WTC11 (cell line): ENCODE measurements at regions not wholly inside any gene's neighbourhood (a gene's known extent, or its start where the extent isn't known, plus 50 kb on each side); places are given as distances from the start of the nearest gene placed in this dataset.

Source experiments
- ATAC-seq: fragments of 200-7000 bp; cut with Tn5 transposase; 2 replicates; pipeline ENCODE4 v1.10.0; 2021; ENCODE audit warnings: mild to moderate bottlenecking, moderate library complexity
- CTCF ChIA-PET: fragments of 300-600 bp; sonication (Branson Sonifier 250); formaldehyde crosslinking; loops from one replicate; lab custom pipeline; 2021; ENCODE audit warnings: antibody characterized with exemption; lab: Charles Lee
- POLR2A ChIA-PET: fragments of 350-600 bp; sonication (Branson Sonifier 250); formaldehyde crosslinking; loops from one replicate; lab custom pipeline; 2021; ENCODE audit warnings: antibody characterized with exemption; lab: Charles Lee
- DNase-seq: peaks from one replicate; pipeline ENCODE4 v3.0.0; 2021; ENCODE audit warnings: low spot score
- H3K27ac Mint-ChIP-seq: 2 replicates; pipeline ENCODE4 v1.8.0; 2021; ENCODE audit warnings: mixed read lengths
- H3K27me3 Mint-ChIP-seq: 2 replicates; pipeline ENCODE4 v1.8.0; 2021; ENCODE audit warnings: low read depth, mild to moderate bottlenecking, moderate library complexity, mixed read lengths
- H3K36me3 Mint-ChIP-seq: 2 replicates; pipeline ENCODE4 v1.8.0; 2021; ENCODE audit warnings: mixed read lengths
- H3K4me1 Mint-ChIP-seq: 2 replicates; pipeline ENCODE4 v1.8.0; 2022; ENCODE audit warnings: mixed read lengths
- H3K4me3 Mint-ChIP-seq: 2 replicates; pipeline ENCODE4 v1.8.0; 2021; ENCODE audit warnings: mild to moderate bottlenecking, moderate library complexity, mixed read lengths
- H3K9me3 Mint-ChIP-seq: 2 replicates; pipeline ENCODE4 v1.8.0; 2021; ENCODE audit warnings: mixed read lengths
- ATF1 ChIP-seq: sonication (generic); formaldehyde crosslinking; IDR thresholded peaks from 2 replicates; pipeline ENCODE4 v1.8.1; 2023; ENCODE audit warnings: mild to moderate bottlenecking, moderate library complexity, missing genetic modification reagents
- EMX1 ChIP-seq: fragments of 250-450 bp; sonication (Bioruptor Pico); IDR thresholded peaks from 2 replicates; pipeline ENCODE4 v1.8.0; 2021; ENCODE audit warnings: mild to moderate bottlenecking
- FOXP1 ChIP-seq: sonication (generic); formaldehyde crosslinking; IDR thresholded peaks from 2 replicates; pipeline ENCODE4 v1.8.0; 2022; ENCODE audit warnings: missing genetic modification reagents, mild to moderate bottlenecking, moderate library complexity, borderline replicate concordance
- FOXP4 ChIP-seq: sonication (generic); formaldehyde crosslinking; IDR thresholded peaks from 2 replicates; pipeline ENCODE4 v1.8.0; 2022; ENCODE audit warnings: mild to moderate bottlenecking, missing genetic modification reagents
- HMGA2 ChIP-seq: fragments of 250-450 bp; sonication (Bioruptor Pico); IDR thresholded peaks from 2 replicates; pipeline ENCODE4 v1.4.0; 2021; ENCODE audit warnings: mild to moderate bottlenecking, moderate library complexity
- JAZF1 ChIP-seq: fragments of 250-450 bp; sonication (Bioruptor Pico); IDR thresholded peaks from 2 replicates; pipeline ENCODE4 v1.9.0; 2021; ENCODE audit warnings: moderate library complexity, mild to moderate bottlenecking, inconsistent platforms
- KAT7 ChIP-seq: sonication (generic); formaldehyde crosslinking; IDR thresholded peaks from 2 replicates; pipeline ENCODE4 v1.8.1; 2023; ENCODE audit warnings: missing genetic modification reagents, mild to moderate bottlenecking, borderline replicate concordance
- NR1H2 ChIP-seq: sonication (generic); formaldehyde crosslinking; IDR thresholded peaks from 2 replicates; pipeline ENCODE4 v1.9.0; 2021; ENCODE audit warnings: mild to moderate bottlenecking, moderate library complexity, missing genetic modification reagents
- OVOL2 ChIP-seq: fragments of 250-450 bp; sonication (Bioruptor Pico); IDR thresholded peaks from 2 replicates; pipeline ENCODE4 v1.9.0; 2021; ENCODE audit warnings: mild to moderate bottlenecking, borderline replicate concordance
- TEAD1 ChIP-seq: sonication (generic); formaldehyde crosslinking; IDR thresholded peaks from 2 replicates; pipeline ENCODE4 v1.8.0; 2022; ENCODE audit warnings: mild to moderate bottlenecking, missing genetic modification reagents
- TP53 ChIP-seq: sonication (generic); formaldehyde crosslinking; IDR thresholded peaks from 2 replicates; pipeline ENCODE4 v1.8.1; 2023; ENCODE audit warnings: mild to moderate bottlenecking, missing genetic modification reagents
- ZNF121 ChIP-seq: sonication (generic); formaldehyde crosslinking; IDR thresholded peaks from 2 replicates; pipeline ENCODE4 v1.8.0; 2023; ENCODE audit warnings: missing genetic modification reagents
- ZNF219 ChIP-seq: sonication (generic); formaldehyde crosslinking; IDR thresholded peaks from 2 replicates; pipeline ENCODE4 v1.8.0; 2023; ENCODE audit warnings: missing genetic modification reagents, mild to moderate bottlenecking, borderline replicate concordance
- ZNF532 ChIP-seq: fragments of 250-450 bp; sonication (Bioruptor Pico); IDR thresholded peaks from 2 replicates; pipeline ENCODE4 v1.9.0; 2021; ENCODE audit warnings: mild to moderate bottlenecking, borderline replicate concordance
- TF ChIP-seq, protein P1 (sequence below): sonication (generic); formaldehyde crosslinking; IDR thresholded peaks from 2 replicates; pipeline ENCODE4 v1.8.0; 2022; ENCODE audit warnings: mild to moderate bottlenecking, missing genetic modification reagents
- TF ChIP-seq, protein P2 (sequence below): fragments of 250-450 bp; sonication (Bioruptor Pico); IDR thresholded peaks from 2 replicates; pipeline ENCODE4 v1.9.0; 2021; ENCODE audit warnings: moderate library complexity, mild to moderate bottlenecking, inconsistent platforms, borderline replicate concordance
- TF ChIP-seq, protein P3 (sequence below): sonication (generic); formaldehyde crosslinking; IDR thresholded peaks from 2 replicates; pipeline ENCODE4 v1.8.1; 2023; ENCODE audit warnings: mild to moderate bottlenecking, missing genetic modification reagents

DNA sequence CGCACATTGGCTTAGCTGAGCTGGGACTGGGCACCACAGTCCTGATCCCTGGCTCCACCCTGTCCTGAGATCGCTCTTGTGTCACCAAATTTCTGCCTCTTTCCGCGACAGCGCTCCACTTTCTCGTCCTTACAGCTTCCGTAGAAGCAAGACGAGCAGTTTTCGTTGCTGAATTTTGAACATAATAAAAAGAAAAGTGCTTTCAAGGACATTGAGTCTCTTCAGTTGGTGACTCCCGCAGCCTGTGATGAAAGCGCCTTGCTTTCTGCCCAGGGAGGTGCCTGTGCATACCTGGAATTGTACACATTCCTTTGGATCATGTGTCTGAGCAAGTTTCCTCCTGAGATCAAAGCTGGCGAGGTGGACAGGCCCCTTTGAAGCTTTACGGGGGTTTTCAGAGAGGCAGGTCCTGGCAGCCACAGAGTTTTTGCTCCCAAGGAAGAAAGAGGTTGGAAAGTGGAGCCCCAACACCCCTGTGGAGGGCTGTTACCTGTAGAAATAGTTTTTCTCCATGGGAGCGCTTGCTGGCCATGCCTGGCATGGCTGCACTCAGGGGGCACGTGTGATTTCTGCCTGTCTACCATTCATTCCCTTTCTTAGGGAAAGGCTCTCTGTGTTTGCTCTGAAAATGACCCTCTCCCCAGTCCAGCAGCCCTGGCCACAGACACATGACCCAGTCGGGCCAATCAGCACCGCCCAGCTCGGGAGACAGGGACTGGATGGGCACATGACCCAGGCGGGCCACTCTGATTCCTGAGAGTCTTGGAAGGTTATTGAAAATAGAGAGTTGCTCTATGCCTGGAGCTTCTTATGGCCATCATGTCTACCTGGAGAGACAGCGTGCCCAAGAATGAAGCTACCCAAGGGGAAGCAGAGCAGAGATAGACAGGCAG, 115.6 kb upstream of the OTOS start:
- no peak for DNase-seq
- POLR2A ChIA-PET: no interaction called here
- Mint-ChIP-seq H3K4me3 (no peak overlapping the region), H3K9me3 (peaks cover 14% of the 10 kb centered on the region), H3K27ac (no peak overlapping the region), H3K4me1 (peaks cover 8% of the 10 kb centered on the region), H3K27me3 (0 out of 2 replicates have a peak, but pooled peaks cover 6% of the 10 kb centered on the region), H3K36me3 (peaks cover 5% of the 10 kb centered on the region; the same call in 1 of the 2 replicates)
- ATAC-seq: peak; percentile 42; the same call in 1 of the 2 replicates
- CTCF ChIA-PET: interaction anchor here (0.9 to 1.7 kb wide), 5 partner anchors 9 to 241 kb away, joined by 3 to 6 read pairs (median 4); no protein-coding TSS in a partner anchor
- TF ChIP-seq, protein P1, sequence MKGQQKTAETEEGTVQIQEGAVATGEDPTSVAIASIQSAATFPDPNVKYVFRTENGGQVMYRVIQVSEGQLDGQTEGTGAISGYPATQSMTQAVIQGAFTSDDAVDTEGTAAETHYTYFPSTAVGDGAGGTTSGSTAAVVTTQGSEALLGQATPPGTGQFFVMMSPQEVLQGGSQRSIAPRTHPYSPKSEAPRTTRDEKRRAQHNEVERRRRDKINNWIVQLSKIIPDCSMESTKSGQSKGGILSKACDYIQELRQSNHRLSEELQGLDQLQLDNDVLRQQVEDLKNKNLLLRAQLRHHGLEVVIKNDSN (CRISPR knock-in tag): 0 out of 2 replicates have a peak, but pooled peaks have one; percentile 17
- TF ChIP-seq ZNF532: no peak

DNA sequence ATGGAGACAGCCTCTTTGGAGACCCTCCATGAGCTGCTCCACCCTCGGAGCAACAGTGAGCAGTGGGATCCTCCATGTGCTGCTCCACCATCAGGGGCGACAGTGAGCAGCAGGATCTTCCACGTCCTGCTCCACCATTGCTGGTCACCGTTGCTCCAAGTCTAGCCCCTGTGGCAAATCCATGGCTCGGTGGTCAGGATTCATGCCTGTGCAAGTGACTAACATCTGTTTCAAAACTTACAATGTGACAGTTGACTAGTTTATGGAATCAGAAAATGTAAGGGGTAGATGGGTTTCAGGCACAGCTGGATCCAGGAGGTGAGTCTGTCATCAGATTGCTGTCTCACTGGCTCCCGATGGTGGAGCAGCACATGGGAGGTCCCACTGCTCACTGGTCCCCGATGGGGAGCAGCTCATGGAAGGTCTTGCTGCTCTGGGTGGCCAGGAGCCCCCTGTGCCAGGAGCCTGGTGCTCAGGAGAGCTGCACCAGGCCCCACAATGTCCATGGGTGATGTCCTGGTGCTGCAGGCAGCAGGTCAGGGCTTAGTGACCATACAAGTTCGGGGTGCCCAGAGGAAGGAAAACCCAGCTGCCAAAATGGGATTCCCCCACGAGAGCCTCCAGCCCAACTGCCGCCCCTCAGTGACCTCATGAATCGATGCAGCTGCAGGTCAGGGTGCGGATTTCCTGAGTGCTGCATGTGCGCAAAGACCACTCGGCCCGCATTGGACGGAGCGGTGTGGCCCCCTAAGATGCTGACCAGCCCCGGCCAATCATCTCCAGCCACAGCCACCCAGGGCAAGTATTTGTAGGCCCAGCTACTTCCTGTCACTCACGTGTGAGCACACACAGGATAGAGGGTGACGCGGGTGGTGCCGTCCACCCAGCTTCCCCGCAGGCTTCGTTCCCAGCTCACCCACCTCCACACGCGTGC, 116.5 kb upstream of the OTOS start:
- POLR2A ChIA-PET: no interaction called here
- peaks cover 8% of the 10 kb centered on the region for H3K4me1 Mint-ChIP-seq
- TF ChIP-seq KAT7 (CRISPR knock-in tag) (no peak), FOXP1 (CRISPR knock-in tag) (0 out of 2 replicates have a peak, but pooled peaks have one; percentile 30)
- DNase-seq (no peak), ATAC-seq (no peak)
- H3K27me3 Mint-ChIP-seq: peaks cover 6% of the 10 kb centered on the region; the same call in 1 of the 2 replicates
- peaks cover 12% of the 10 kb centered on the region for H3K36me3 Mint-ChIP-seq
- peaks cover 23% of the 10 kb centered on the region for H3K9me3 Mint-ChIP-seq
- H3K27ac Mint-ChIP-seq: no peak overlapping the region
- CTCF ChIA-PET: interaction anchor here (0.9 to 1.7 kb wide), 5 partner anchors 10 to 240 kb away, joined by 3 to 6 read pairs (median 4); no protein-coding TSS in a partner anchor
- H3K4me3 Mint-ChIP-seq: no peak overlapping the region

DNA sequence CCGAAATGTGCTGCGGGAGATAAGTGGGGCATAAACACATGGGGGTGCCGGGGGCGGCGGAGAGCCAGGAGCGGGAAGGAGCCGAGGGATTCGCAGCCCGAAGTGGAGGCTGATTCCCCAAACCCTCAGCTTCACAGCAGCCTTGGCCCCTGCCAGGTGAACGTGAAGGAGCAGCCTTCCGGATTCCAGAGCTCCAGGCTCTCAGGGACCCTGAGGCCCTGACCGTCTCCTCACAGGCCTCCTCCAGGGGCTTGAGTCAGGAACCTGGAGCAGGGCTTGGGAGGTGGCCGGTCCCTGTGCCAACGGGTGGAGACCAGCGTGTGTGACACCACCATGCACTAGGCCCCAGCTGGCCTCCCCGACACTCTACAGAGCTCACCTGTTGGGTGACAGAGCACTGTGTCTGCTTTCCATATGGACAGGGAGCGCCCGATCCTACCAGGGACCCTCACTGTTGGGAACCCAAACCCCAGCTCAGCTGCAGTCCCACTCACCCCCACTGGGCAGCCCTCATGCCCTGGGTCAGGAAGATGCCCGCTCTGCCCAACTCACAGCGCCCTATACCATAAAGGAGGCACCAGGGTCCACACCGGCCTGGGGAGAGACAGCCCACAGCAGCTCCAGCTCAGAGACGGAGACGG, 117.6 kb upstream of the OTOS start:
- peaks cover 10% of the 10 kb centered on the region for H3K27me3 Mint-ChIP-seq
- H3K9me3 Mint-ChIP-seq: peaks cover 33% of the 10 kb centered on the region
- H3K4me3 Mint-ChIP-seq: no peak overlapping the region
- peaks cover 8% of the 10 kb centered on the region for H3K4me1 Mint-ChIP-seq
- H3K27ac Mint-ChIP-seq: no peak overlapping the region
- CTCF ChIA-PET: interaction anchor here (0.6 to 1.9 kb wide), 2 partner anchors 25 to 607 kb away, joined by 3 to 5 read pairs; no protein-coding TSS in a partner anchor
- ATAC-seq (no peak), DNase-seq (no peak)
- H3K36me3 Mint-ChIP-seq: peaks cover 20% of the 10 kb centered on the region
- POLR2A ChIA-PET: no interaction called here
- TF ChIP-seq, protein P2, sequence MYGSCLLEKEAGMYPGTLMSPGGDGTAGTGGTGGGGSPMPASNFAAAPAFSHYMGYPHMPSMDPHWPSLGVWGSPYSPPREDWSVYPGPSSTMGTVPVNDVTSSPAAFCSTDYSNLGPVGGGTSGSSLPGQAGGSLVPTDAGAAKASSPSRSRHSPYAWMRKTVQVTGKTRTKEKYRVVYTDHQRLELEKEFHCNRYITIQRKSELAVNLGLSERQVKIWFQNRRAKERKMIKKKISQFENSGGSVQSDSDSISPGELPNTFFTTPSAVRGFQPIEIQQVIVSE (CRISPR knock-in tag): no peak
- TF ChIP-seq TP53 (CRISPR knock-in tag) (no peak), ZNF121 (CRISPR knock-in tag) (no peak), FOXP4 (no peak), TEAD1 (CRISPR knock-in tag) (no peak), OVOL2 (CRISPR knock-in tag) (no peak), HMGA2 (CRISPR knock-in tag) (no peak), NR1H2 (CRISPR knock-in tag) (no peak), EMX1 (CRISPR knock-in tag) (no peak), ZNF219 (CRISPR knock-in tag) (no peak), ATF1 (CRISPR knock-in tag) (no peak), JAZF1 (CRISPR knock-in tag) (no peak)
- TF ChIP-seq, protein P3, sequence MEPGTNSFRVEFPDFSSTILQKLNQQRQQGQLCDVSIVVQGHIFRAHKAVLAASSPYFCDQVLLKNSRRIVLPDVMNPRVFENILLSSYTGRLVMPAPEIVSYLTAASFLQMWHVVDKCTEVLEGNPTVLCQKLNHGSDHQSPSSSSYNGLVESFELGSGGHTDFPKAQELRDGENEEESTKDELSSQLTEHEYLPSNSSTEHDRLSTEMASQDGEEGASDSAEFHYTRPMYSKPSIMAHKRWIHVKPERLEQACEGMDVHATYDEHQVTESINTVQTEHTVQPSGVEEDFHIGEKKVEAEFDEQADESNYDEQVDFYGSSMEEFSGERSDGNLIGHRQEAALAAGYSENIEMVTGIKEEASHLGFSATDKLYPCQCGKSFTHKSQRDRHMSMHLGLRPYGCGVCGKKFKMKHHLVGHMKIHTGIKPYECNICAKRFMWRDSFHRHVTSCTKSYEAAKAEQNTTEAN (CRISPR knock-in tag): no peak
